Neuronal stem cell (in vitro differentiated cells): ENCODE measurements at regions not wholly inside any gene's neighbourhood (a gene's known extent, or its start where the extent isn't known, plus 50 kb on each side); places are given as distances from the start of the nearest gene placed in this dataset.

Source experiments
- DNase-seq: peaks from one replicate; pipeline ENCODE4 v3.0.0-alpha.2; 2013; ENCODE audit warnings: low spot score
- H2AFZ ChIP-seq: one replicate; pipeline ENCODE4 v1.6.1; 2013; ENCODE audit warnings: mild to moderate bottlenecking, low read length, inconsistent platforms
- H2AK5ac ChIP-seq: 2 replicates; pipeline ENCODE4 v1.6.1; 2013; ENCODE audit warnings: low read depth, mild to moderate bottlenecking, inconsistent platforms, low read length, moderate library complexity, mixed read lengths
- H2BK120ac ChIP-seq: 2 replicates; pipeline ENCODE4 v1.6.1; 2013; ENCODE audit warnings: low read depth, mild to moderate bottlenecking, inconsistent platforms, low read length, moderate library complexity, mixed read lengths
- H2BK12ac ChIP-seq: one replicate; pipeline ENCODE4 v1.6.1; 2013; ENCODE audit warnings: low read length, inconsistent platforms
- H2BK15ac ChIP-seq: 2 replicates; pipeline ENCODE4 v1.6.1; 2013; ENCODE audit warnings: mild to moderate bottlenecking, low read length, inconsistent platforms, mixed read lengths
- H2BK5ac ChIP-seq: one replicate; pipeline ENCODE4 v1.6.1; 2013; ENCODE audit warnings: inconsistent platforms, mild to moderate bottlenecking, low read length, moderate library complexity
- H3K14ac ChIP-seq: one replicate; pipeline ENCODE4 v1.6.1; 2013; ENCODE audit warnings: low read length, inconsistent platforms
- H3K18ac ChIP-seq: 2 replicates; pipeline ENCODE4 v1.6.1; 2013; ENCODE audit warnings: low read length, inconsistent platforms
- H3K23ac ChIP-seq: 2 replicates; pipeline ENCODE4 v1.6.1; 2013; ENCODE audit warnings: low read depth, mild to moderate bottlenecking, mixed read lengths, low read length, inconsistent platforms; ENCODE audit not compliant: poor library complexity
- H3K27ac ChIP-seq: replicated peaks from 3 replicates; pipeline ENCODE4 v1.5.1; 2013; ENCODE audit warnings: low read length, inconsistent platforms
- H3K27me3 ChIP-seq, 3 experiments: 2 replicates each; pipeline ENCODE4 v1.6.1; 2013; ENCODE audit warnings: low read length in 3 of 3, mild to moderate bottlenecking in 2 of 3, inconsistent platforms in 1 of 3, low read depth in 1 of 3, mixed read lengths in 1 of 3, moderate library complexity in 1 of 3; ENCODE audit not compliant: control insufficient read depth in 3 of 3, insufficient read depth in 3 of 3
- H3K36me3 ChIP-seq, 2 donors: replicated peaks in 1 of 2; 2 replicates each; pipeline ENCODE4 v1.6.1; 2013; ENCODE audit warnings: low read length in 2 of 2; ENCODE audit not compliant: control insufficient read depth in 2 of 2, insufficient read depth in 2 of 2
- H3K4ac ChIP-seq: 2 replicates; pipeline ENCODE4 v1.6.1; 2013; ENCODE audit warnings: inconsistent platforms, mild to moderate bottlenecking, low read length, moderate library complexity
- H3K4me1 ChIP-seq, 2 donors: 1 replicate in 1 of 2; 2 replicates in 1 of 2; pipeline ENCODE4 v1.6.1; 2013; ENCODE audit warnings: low read length in 2 of 2, low read depth in 1 of 2; ENCODE audit not compliant: control insufficient read depth in 2 of 2, insufficient read depth in 1 of 2
- H3K4me2 ChIP-seq: one replicate; pipeline ENCODE4 v1.6.1; 2013; ENCODE audit warnings: mild to moderate bottlenecking, low read length, inconsistent platforms; ENCODE audit not compliant: insufficient read depth, poor library complexity, severe bottlenecking
- H3K4me3 ChIP-seq, 2 donors: 2 replicates each; pipeline ENCODE4 v1.5.1; 2013; ENCODE audit warnings: low read length in 2 of 2, mild to moderate bottlenecking in 2 of 2, inconsistent platforms in 1 of 2, moderate library complexity in 1 of 2
- H3K79me1 ChIP-seq: one replicate; pipeline ENCODE4 v1.6.1; 2013; ENCODE audit warnings: low read depth, mild to moderate bottlenecking, inconsistent platforms, low read length, moderate library complexity
- H3K9ac ChIP-seq: one replicate; pipeline ENCODE4 v1.6.1; 2013; ENCODE audit warnings: mild to moderate bottlenecking, low read depth, low read length, inconsistent platforms; ENCODE audit not compliant: poor library complexity
- H3K9me3 ChIP-seq, 2 donors: replicated peaks in 1 of 2; 2 replicates each; pipeline versions ENCODE3 to v1.6.1; 2013; ENCODE audit warnings: low read length in 2 of 2, mild to moderate bottlenecking in 2 of 2, inconsistent platforms in 1 of 2, low read depth in 1 of 2, mixed read lengths in 1 of 2, moderate library complexity in 1 of 2; ENCODE audit not compliant: control insufficient read depth in 2 of 2, insufficient read depth in 1 of 2
- H4K8ac ChIP-seq: one replicate; pipeline ENCODE4 v1.6.1; 2013; ENCODE audit warnings: low read depth, mild to moderate bottlenecking, inconsistent platforms, low read length, moderate library complexity
- H4K91ac ChIP-seq: one replicate; pipeline ENCODE4 v1.6.1; 2013; ENCODE audit warnings: low read length, low read depth, mild to moderate bottlenecking, inconsistent platforms; ENCODE audit not compliant: poor library complexity
- WGBS, 2 donors: extraction: QIAGEN DNeasy Blood & Tissue Kit; methylation state at CpG; one replicate each; pipeline ENCODE4 v1.1.7; 2013; ENCODE audit warnings: missing lambda C conversion rate in 2 of 2, mixed read lengths in 1 of 2; ENCODE audit not compliant: insufficient read length in 2 of 2, insufficient replicate concordance in 1 of 2; ENCODE audit errors: extremely low coverage in 2 of 2; 5-methylcytosine and 5-hydroxymethylcytosine counted together

- no peak overlapping the region for H4K91ac ChIP-seq
- H2AK5ac ChIP-seq = no peak overlapping the region
- no peak for DNase-seq
- no peak overlapping the region for H3K4ac ChIP-seq
- H2BK120ac ChIP-seq = no peak overlapping the region
- no peaks in the 10 kb centered on the region for H3K79me1 ChIP-seq
- no peak overlapping the region for H2BK15ac ChIP-seq
- H4K8ac ChIP-seq = no peak overlapping the region
- no peak overlapping the region for H3K18ac ChIP-seq
- no peak overlapping the region for H3K14ac ChIP-seq
- H3K36me3 ChIP-seq = no peaks in the 10 kb centered on the region
- no peak overlapping the region for H2BK5ac ChIP-seq
- WGBS, 2 donors = 100% methylated on average over 3 of the region's 12 CpGs; no CpG with 5 or more reads in 1 of the 2 donors
- H3K27me3 ChIP-seq = peaks cover 0 to 5% (median 0%) of the 10 kb centered on the region in 3 experiments
- H3K4me2 ChIP-seq = no peak overlapping the region
- H3K23ac ChIP-seq = no peak overlapping the region
- no peak overlapping the region for H3K9ac ChIP-seq
- H3K4me3 ChIP-seq = no peak overlapping the region
- H2AFZ ChIP-seq = no peak overlapping the region
- no peaks in the 10 kb centered on the region for H3K4me1 ChIP-seq
- no peak overlapping the region for H2BK12ac ChIP-seq
- no peaks in the 10 kb centered on the region for H3K9me3 ChIP-seq
- H3K27ac ChIP-seq = no peak overlapping the region
These were observed 195.4 kb upstream of the LPP start for GRCh38 chr3:187958432-187959003.

DNA sequence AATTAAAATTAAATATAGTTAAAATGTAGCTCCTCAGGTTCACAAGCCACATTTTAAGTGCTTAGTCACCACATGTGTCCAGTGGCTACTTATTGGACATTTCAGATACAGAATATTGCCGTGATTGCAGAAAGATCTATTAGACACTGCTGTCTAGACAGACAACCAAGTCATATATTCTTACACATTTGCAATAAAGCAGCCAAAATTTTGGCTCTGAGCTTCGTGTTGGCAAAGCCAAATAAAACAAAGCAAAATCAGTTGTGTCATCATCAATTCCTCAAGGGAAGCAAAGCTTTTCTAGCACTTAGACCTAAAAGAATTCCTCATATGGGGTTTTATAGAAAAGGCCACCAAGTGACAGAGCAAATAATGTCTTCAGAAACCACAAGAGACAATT is 193.1 kb upstream of the LPP start:
- no peak overlapping the region for H4K91ac ChIP-seq
- H3K4ac ChIP-seq = no peak overlapping the region
- no peak overlapping the region for H2BK120ac ChIP-seq
- no peak overlapping the region for H2BK5ac ChIP-seq
- no peak overlapping the region for H3K23ac ChIP-seq
- no peak overlapping the region for H3K27ac ChIP-seq
- H2BK15ac ChIP-seq = no peak overlapping the region
- WGBS, 2 donors = no CpG with 5 or more reads among the region's 2 CpGs
- no peak overlapping the region for H2BK12ac ChIP-seq
- no peak for DNase-seq
- H4K8ac ChIP-seq = no peak overlapping the region
- no peaks in the 10 kb centered on the region for H3K9me3 ChIP-seq
- no peaks in the 10 kb centered on the region for H3K4me1 ChIP-seq
- no peak overlapping the region for H3K4me2 ChIP-seq
- H3K79me1 ChIP-seq = no peaks in the 10 kb centered on the region
- no peaks in the 10 kb centered on the region for H3K36me3 ChIP-seq
- H2AFZ ChIP-seq = no peak overlapping the region
- H3K4me3 ChIP-seq = no peak overlapping the region
- H3K14ac ChIP-seq = no peak overlapping the region
- H3K9ac ChIP-seq = no peak overlapping the region
- no peak overlapping the region for H2AK5ac ChIP-seq
- no peak overlapping the region for H3K18ac ChIP-seq
- H3K27me3 ChIP-seq = peaks cover 0 to 5% (median 0%) of the 10 kb centered on the region in 3 experiments

DNA sequence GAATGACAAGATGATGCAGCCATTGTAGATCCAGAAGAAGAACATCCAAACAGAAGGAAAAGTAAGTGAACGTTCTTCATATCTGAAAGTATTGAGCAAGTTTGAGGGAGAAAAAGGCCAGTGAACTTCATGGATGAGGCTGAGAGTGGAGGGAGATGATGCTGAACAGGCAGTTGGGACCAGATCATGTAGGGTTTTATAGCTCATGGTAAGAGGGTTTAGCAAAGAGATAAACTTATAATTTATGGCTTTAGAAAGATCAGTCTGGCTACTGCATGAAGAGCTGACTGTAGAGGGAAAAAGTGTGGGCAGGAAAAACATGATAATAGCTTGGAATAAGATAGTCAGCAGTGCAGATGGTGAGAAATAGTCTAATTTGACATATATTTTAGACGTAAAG is 192.6 kb upstream of the LPP start:
- Histone ChIP-seq H3K27me3 (peaks cover 0 to 5% (median 0%) of the 10 kb centered on the region in 3 experiments), H3K14ac (no peak overlapping the region), H3K23ac (no peak overlapping the region), H3K36me3 (no peaks in the 10 kb centered on the region), H2AK5ac (no peak overlapping the region), H2BK5ac (no peak overlapping the region), H4K91ac (no peak overlapping the region), H4K8ac (no peak overlapping the region), H2BK12ac (no peak overlapping the region), H3K4me2 (no peak overlapping the region), H2AFZ (no peak overlapping the region), H3K27ac (no peak overlapping the region), H3K4ac (no peak overlapping the region), H3K9me3 (no peaks in the 10 kb centered on the region), H3K18ac (no peak overlapping the region), H3K4me3 (no peak overlapping the region), H3K4me1 (no peaks in the 10 kb centered on the region), H2BK120ac (no peak overlapping the region), H3K9ac (no peak overlapping the region), H2BK15ac (no peak overlapping the region), H3K79me1 (no peaks in the 10 kb centered on the region)
- DNase-seq = no peak
- no CpG with 5 or more reads among the region's 2 CpGs for WGBS, 2 donors

DNA sequence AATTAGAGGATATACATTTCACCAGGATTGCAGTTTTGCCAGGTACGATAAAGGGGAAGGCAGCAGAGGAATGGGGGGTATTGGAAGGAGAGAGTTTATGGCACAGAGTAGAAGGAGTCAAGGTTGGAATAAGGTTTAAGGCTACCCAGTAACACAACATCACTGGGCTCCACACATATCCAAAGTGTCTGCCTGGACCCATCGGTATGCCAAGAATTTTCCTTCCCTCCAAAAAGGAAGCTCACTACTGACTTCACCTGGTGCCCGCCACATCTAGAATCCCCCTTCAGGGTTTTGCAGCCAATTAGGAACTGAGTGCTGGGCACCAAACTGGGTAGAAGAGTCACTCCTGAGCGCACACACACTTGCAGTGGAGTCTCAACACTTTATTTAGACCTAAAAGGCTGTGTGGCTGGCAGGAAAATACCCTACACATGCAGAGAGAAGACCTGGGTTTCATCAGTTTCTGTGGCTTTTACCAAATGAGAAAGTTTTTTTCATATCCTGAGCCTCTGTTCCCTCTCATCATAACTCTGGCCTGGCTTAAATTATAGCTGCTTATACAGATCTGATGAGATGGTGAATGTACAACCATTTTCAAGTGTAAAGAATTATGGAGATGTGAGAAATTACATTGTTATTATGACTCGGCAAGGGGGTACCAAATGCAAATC is 190.8 kb upstream of the LPP start:
- no peak overlapping the region for H3K4me3 ChIP-seq
- H2BK12ac ChIP-seq = no peak overlapping the region
- H2BK5ac ChIP-seq = no peak overlapping the region
- no peaks in the 10 kb centered on the region for H3K9me3 ChIP-seq
- H3K27ac ChIP-seq = no peak overlapping the region
- H3K36me3 ChIP-seq = no peaks in the 10 kb centered on the region
- no peak overlapping the region for H2BK15ac ChIP-seq
- no peak overlapping the region for H3K4me2 ChIP-seq
- H3K4ac ChIP-seq = no peak overlapping the region
- no peaks in the 10 kb centered on the region for H3K4me1 ChIP-seq
- no peak overlapping the region for H3K23ac ChIP-seq
- no peak overlapping the region for H2AK5ac ChIP-seq
- no peaks in the 10 kb centered on the region for H3K79me1 ChIP-seq
- no peak overlapping the region for H2BK120ac ChIP-seq
- no peak overlapping the region for H3K18ac ChIP-seq
- H4K91ac ChIP-seq = no peak overlapping the region
- WGBS, 2 donors = no CpG with 5 or more reads among the region's 5 CpGs
- peaks cover 0 to 5% (median 0%) of the 10 kb centered on the region in 3 experiments for H3K27me3 ChIP-seq
- no peak overlapping the region for H2AFZ ChIP-seq
- no peak overlapping the region for H4K8ac ChIP-seq
- H3K14ac ChIP-seq = no peak overlapping the region
- DNase-seq = no peak
- H3K9ac ChIP-seq = no peak overlapping the region
